A549 (cell line): ENCODE measurements at regions not wholly inside any gene's neighbourhood (a gene's known extent, or its start where the extent isn't known, plus 50 kb on each side); places are given as distances from the start of the nearest gene placed in this dataset.

Experiments
- ATAC-seq, 2 experiments: fragments of 200-7000 bp in 1 of 2; fragments of >200 bp in 1 of 2; cut with Nextera tagmentation in 1 of 2; cut with Tn5 transposase in 1 of 2; 3 replicates each; pipeline versions ENCODE4 v1.8.0 to v1.9.1; 2018 to 2020; ENCODE audit warnings: mild to moderate bottlenecking in 1 of 2, moderate library complexity in 1 of 2
- CTCF ChIA-PET: fragments of 300-600 bp; sonication (Branson Sonifier 250); formaldehyde crosslinking; extraction: SDS; loops from one replicate; lab custom pipeline; 2021; ENCODE audit warnings: antibody characterized with exemption, inconsistent platforms; lab: Yijun Ruan, JAX
- POLR2A ChIA-PET: fragments of 350-600 bp; formaldehyde crosslinking; extraction: SDS; loops from one replicate; lab custom pipeline; 2021; ENCODE audit warnings: antibody characterized with exemption, inconsistent platforms; lab: Yijun Ruan, JAX
- DNase-seq, 2 experiments: peaks; one replicate each; pipeline versions ENCODE4 v3.0.0 to v3.0.0-alpha.2; 2011 to 2016; ENCODE audit warnings: low read depth in 1 of 2, low spot score in 1 of 2
- FAIRE-seq: peaks from 2 replicates; lab custom pipeline; 2011; peaks lifted over from hg19 to GRCh38; lab: Jason Lieb, UNC
- H3K27ac ChIP-seq, 2 experiments: fragments of >200 bp; sonication (Bioruptor Twin); formaldehyde crosslinking; 3 replicates each; pipeline ENCODE4 v1.5.1; 2016 to 2017
- H3K4me1 ChIP-seq: fragments of >200 bp; sonication (Bioruptor Twin); formaldehyde crosslinking; 3 replicates; pipeline ENCODE4 v1.6.1; 2016
- H3K4me2 ChIP-seq: fragments of >200 bp; sonication (Bioruptor Twin); formaldehyde crosslinking; 3 replicates; pipeline ENCODE4 v1.6.1; 2016
- H3K4me3 ChIP-seq: fragments of >200 bp; sonication (Bioruptor Twin); formaldehyde crosslinking; 3 replicates; pipeline ENCODE4 v1.5.1; 2016
- H3K9me3 ChIP-seq: fragments of >200 bp; sonication (Bioruptor Twin); formaldehyde crosslinking; 3 replicates; pipeline ENCODE4 v1.6.1; 2016
- ATOH8 ChIP-seq: fragments of 250-450 bp; sonication (Bioruptor Pico); IDR thresholded peaks from 2 replicates; pipeline ENCODE4 v1.5.0; 2020; ENCODE audit warnings: low read depth, mild to moderate bottlenecking, moderate library complexity
- CEBPB ChIP-seq, 2 experiments: fragments of >200 bp in 1 of 2; sonication (Bioruptor Twin) in 1 of 2; formaldehyde crosslinking in 1 of 2; IDR thresholded peaks; 2 replicates each; pipeline ENCODE4 v1.6.1; 2012 to 2016
- CHD4 ChIP-seq: fragments of 200-600 bp; sonication (generic); IDR thresholded peaks from 2 replicates; pipeline ENCODE4 v1.6.1; 2016; ENCODE audit warnings: antibody characterized with exemption, mild to moderate bottlenecking, borderline replicate concordance
- CTCF ChIP-seq: fragments of >200 bp; sonication (Bioruptor Twin); formaldehyde crosslinking; IDR thresholded peaks from 3 replicates; pipeline ENCODE4 v1.5.1; 2016
- E2F6 ChIP-seq: IDR thresholded peaks from 2 replicates; pipeline ENCODE4 v1.6.1; 2012; ENCODE audit warnings: low read depth, borderline replicate concordance
- EHMT2 ChIP-seq: fragments of 200-600 bp; sonication (generic); IDR thresholded peaks from 2 replicates; pipeline ENCODE4 v1.6.1; 2016; ENCODE audit warnings: antibody characterized with exemption, low read depth, mild to moderate bottlenecking, moderate library complexity
- FOXS1 ChIP-seq: fragments of 250-450 bp; sonication (Bioruptor Pico); IDR thresholded peaks from 2 replicates; pipeline ENCODE4 v1.5.0; 2020; ENCODE audit warnings: mild to moderate bottlenecking, moderate library complexity
- GATA3 ChIP-seq: IDR thresholded peaks from 2 replicates; pipeline ENCODE4 v1.6.1; 2012; ENCODE audit warnings: borderline replicate concordance
- HMGXB4 ChIP-seq: fragments of 250-450 bp; sonication (Bioruptor Pico); IDR thresholded peaks from 2 replicates; pipeline ENCODE4 v1.5.0; 2021; ENCODE audit warnings: mild to moderate bottlenecking, moderate library complexity, borderline replicate concordance
- HOXB5 ChIP-seq: fragments of 250-450 bp; sonication (Bioruptor Pico); IDR thresholded peaks from 2 replicates; pipeline ENCODE4 v1.5.0; 2020; ENCODE audit warnings: mild to moderate bottlenecking, moderate library complexity
- JUNB ChIP-seq: fragments of >200 bp; sonication (Bioruptor Twin); formaldehyde crosslinking; IDR thresholded peaks from 2 replicates; pipeline ENCODE4 v1.6.1; 2016
- MAFK ChIP-seq: fragments of 450-650 bp; IDR thresholded peaks from 2 replicates; pipeline ENCODE4 v1.6.1; 2014; ENCODE audit not compliant: partially characterized antibody
- MYC ChIP-seq: IDR thresholded peaks from 2 replicates; pipeline ENCODE4 v1.6.1; 2012; ENCODE audit warnings: mild to moderate bottlenecking, inconsistent platforms, low read length, improper control_type of control experiment, borderline replicate concordance
- NPAS2 ChIP-seq: fragments of 250-450 bp; sonication (Bioruptor Pico); IDR thresholded peaks from 2 replicates; pipeline ENCODE4 v1.8.0; 2022; ENCODE audit warnings: mild to moderate bottlenecking, moderate library complexity, borderline replicate concordance
- NR3C1 ChIP-seq: fragments of >200 bp; sonication (Bioruptor Twin); formaldehyde crosslinking; IDR thresholded peaks from 3 replicates; pipeline ENCODE4 v1.6.1; 2017
- PHF8 ChIP-seq: fragments of 200-600 bp; sonication (generic); IDR thresholded peaks from 2 replicates; pipeline ENCODE4 v1.6.1; 2016; ENCODE audit warnings: low read depth, mild to moderate bottlenecking, antibody characterized with exemption, moderate library complexity, borderline replicate concordance
- POLR2A ChIP-seq: IDR thresholded peaks from 2 replicates; pipeline ENCODE4 v1.6.1; 2012; ENCODE audit warnings: mild to moderate bottlenecking, low read length
- RARB ChIP-seq: fragments of 250-450 bp; sonication (Bioruptor Pico); IDR thresholded peaks from 2 replicates; pipeline ENCODE4 v1.8.0; 2021; ENCODE audit warnings: mild to moderate bottlenecking, moderate library complexity
- RCOR1 ChIP-seq: fragments of 150-350 bp; IDR thresholded peaks from 2 replicates; pipeline ENCODE4 v1.6.1; 2014; ENCODE audit warnings: antibody characterized with exemption, low read length, low read depth
- RFX5 ChIP-seq: fragments of 450-650 bp; IDR thresholded peaks from 2 replicates; pipeline ENCODE4 v1.7.1; 2014; ENCODE audit warnings: antibody characterized with exemption, mild to moderate bottlenecking, moderate library complexity
- RNF2 ChIP-seq: fragments of 200-600 bp; sonication (generic); IDR thresholded peaks from 2 replicates; pipeline ENCODE4 v1.6.1; 2016; ENCODE audit warnings: low read depth, mild to moderate bottlenecking, antibody characterized with exemption, moderate library complexity, borderline replicate concordance
- ZNF302 ChIP-seq: fragments of 250-450 bp; sonication (Bioruptor Pico); IDR thresholded peaks from 2 replicates; pipeline ENCODE4 v1.9.0; 2021; ENCODE audit warnings: inconsistent platforms, mild to moderate bottlenecking, moderate library complexity
- ZSCAN20 ChIP-seq: fragments of 250-450 bp; sonication (Bioruptor Pico); IDR thresholded peaks from 2 replicates; pipeline ENCODE4 v1.8.0; 2022; ENCODE audit warnings: mild to moderate bottlenecking, moderate library complexity
- WGBS: methylation state at CpG from one replicate; pipeline ENCODE4 v1.1.6; 2017; ENCODE audit errors: missing lambda C conversion rate; 5-methylcytosine and 5-hydroxymethylcytosine counted together

- no peak for DNase-seq
- H3K27ac ChIP-seq, result no peak overlapping the region
- no peak overlapping the region for H3K4me2 ChIP-seq
- ChIA-PET CTCF (no interaction called here), POLR2A (no interaction called here)
- FAIRE-seq, result no peak
- H3K9me3 ChIP-seq, result no peaks in the 10 kb centered on the region; the same call in 2 of the 3 replicates
- no peak overlapping the region for H3K4me3 ChIP-seq
- H3K4me1 ChIP-seq, result no peaks in the 10 kb centered on the region
- TF ChIP-seq RNF2, result no peak
- no peak for TF ChIP-seq PHF8
- no peak for TF ChIP-seq NR3C1
- TF ChIP-seq NPAS2 (CRISPR knock-in tag), result no peak
- TF ChIP-seq MYC, result no peak
- 26% methylated on average over 2 of the region's 2 CpGs for WGBS
- no peak for ATAC-seq
Observed at GRCh38 chr3:26525013-26525412, 97.6 kb upstream of the LRRC3B start.

GRCh38 chr3:26535151-26535550, 87.4 kb upstream of the LRRC3B start:
- no peak for DNase-seq
- ATAC-seq, result no peak
- TF ChIP-seq RNF2 (no peak), RCOR1 (no peak), MAFK (peak; percentile 53), HOXB5 (CRISPR knock-in tag) (no peak)
- ChIA-PET POLR2A (no interaction called here), CTCF (no interaction called here)
- 0% methylated on average over 2 of the region's 2 CpGs for WGBS
- no peaks in the 10 kb centered on the region for H3K9me3 ChIP-seq
- H3K4me1 ChIP-seq, result no peaks in the 10 kb centered on the region
- H3K27ac ChIP-seq, result no peak overlapping the region
- no peak overlapping the region for H3K4me2 ChIP-seq
- no peak overlapping the region for H3K4me3 ChIP-seq
- FAIRE-seq, result no peak

GRCh38 chr3:26536955-26537354, 85.6 kb upstream of the LRRC3B start:
- FAIRE-seq, result no peak
- Histone ChIP-seq H3K27ac (no peak overlapping the region), H3K4me3 (no peak overlapping the region), H3K4me2 (no peak overlapping the region), H3K4me1 (no peaks in the 10 kb centered on the region), H3K9me3 (no peaks in the 10 kb centered on the region)
- POLR2A ChIA-PET, result no interaction called here
- ATAC-seq, result no peak
- no peak for DNase-seq
- peak; percentile 83 for TF ChIP-seq MAFK
- TF ChIP-seq ATOH8, result no peak
- WGBS, result 0% methylated on average over 2 of the region's 2 CpGs
- CTCF ChIA-PET, result no interaction called here

- Histone ChIP-seq H3K4me2 (no peak overlapping the region), H3K27ac (no peak overlapping the region), H3K9me3 (no peaks in the 10 kb centered on the region), H3K4me3 (no peak overlapping the region)
- CTCF ChIA-PET, result no interaction called here
- no peak for TF ChIP-seq CEBPB (IDR thresholded peaks at IDR 0.05)
- TF ChIP-seq GATA3, result no peak
- TF ChIP-seq RARB (CRISPR knock-in tag), result no peak
- no peak for TF ChIP-seq CHD4
- TF ChIP-seq PHF8, result no peak
- TF ChIP-seq HMGXB4, result no peak
- TF ChIP-seq POLR2A, result no peak
- TF ChIP-seq RNF2, result no peak
- TF ChIP-seq CTCF, result no peak
- TF ChIP-seq FOXS1, result no peak
- no peak for TF ChIP-seq JUNB
- TF ChIP-seq RFX5, result no peak
- TF ChIP-seq EHMT2, result no peak
- TF ChIP-seq E2F6, result no peak
- no peak for TF ChIP-seq ZNF302 (CRISPR knock-in tag)
- TF ChIP-seq ZSCAN20 (CRISPR knock-in tag), result no peak
- TF ChIP-seq, all 56 proteins: peak for 0
- ATAC-seq, result no peak
- FAIRE-seq, result no peak
- no peak for DNase-seq
- 0% methylated on average over 1 of the region's 1 CpG for WGBS
- H3K4me1 ChIP-seq, result no peaks in the 10 kb centered on the region
- POLR2A ChIA-PET, result no interaction called here
Observed at GRCh38 chr3:26550413-26550812, 72.2 kb upstream of the LRRC3B start.
